Pulmonary artery endothelial cell (primary cell): ENCODE measurements at regions not wholly inside any gene's neighbourhood (a gene's known extent, or its start where the extent isn't known, plus 50 kb on each side); places are given as distances from the start of the nearest gene placed in this dataset.

Experiments
- DNase-seq: peaks from one replicate; pipeline ENCODE4 v3.0.0-alpha.2; 2011; ENCODE audit warnings: low read depth, low spot score

GRCh38 chr3:117699058-117699457, 989.5 kb downstream of the TUSC7 start:
- no peak for DNase-seq

- DNase-seq, result no peak
Measured at GRCh38 chr3:117700573-117701360, 991.2 kb downstream of the TUSC7 start.

GRCh38 chr3:117705011-117705410, 995.4 kb downstream of the TUSC7 start:
- DNase-seq, result no peak

GRCh38 chr3:117706037-117706436, 996.5 kb downstream of the TUSC7 start:
- DNase-seq, result no peak

- no peak for DNase-seq
Measured at GRCh38 chr3:117706756-117707155, 997.2 kb downstream of the TUSC7 start.

- DNase-seq, result no peak
Measured at GRCh38 chr3:117708601-117709000, 999.0 kb downstream of the TUSC7 start.

GRCh38 chr3:117709108-117709507, 999.5 kb downstream of the TUSC7 start:
- DNase-seq, result no peak

- DNase-seq, result no peak
Measured at GRCh38 chr3:117710501-117710900, 1000.9 kb downstream of the TUSC7 start.

- DNase-seq, result no peak
Measured at GRCh38 chr3:117719316-117719926, 1009.8 kb downstream of the TUSC7 start.

GRCh38 chr3:117721866-117722265, 1012.3 kb downstream of the TUSC7 start:
- no peak for DNase-seq

- no peak for DNase-seq
Measured at GRCh38 chr3:117722856-117723255, 1013.3 kb downstream of the TUSC7 start.

- no peak for DNase-seq
Measured at GRCh38 chr3:117723825-117724224, 1014.2 kb downstream of the TUSC7 start.

- DNase-seq, result no peak
Measured at GRCh38 chr3:117725314-117725713, 1015.7 kb downstream of the TUSC7 start.

- DNase-seq, result no peak
Measured at GRCh38 chr3:117726776-117727175, 1017.2 kb downstream of the TUSC7 start.

- DNase-seq, result no peak
Measured at GRCh38 chr3:117728226-117728625, 1018.6 kb downstream of the TUSC7 start.

- no peak for DNase-seq
Measured at GRCh38 chr3:117734496-117734895, 1024.9 kb downstream of the TUSC7 start.

GRCh38 chr3:117735481-117736101, 1026.0 kb downstream of the TUSC7 start:
- DNase-seq, result no peak

- DNase-seq, result no peak
Measured at GRCh38 chr3:117736846-117737245, 1027.3 kb downstream of the TUSC7 start.

- DNase-seq, result no peak
Measured at GRCh38 chr3:117743993-117744392, 1034.4 kb downstream of the TUSC7 start.

GRCh38 chr3:117744935-117745334, 1035.4 kb downstream of the TUSC7 start:
- no peak for DNase-seq

- DNase-seq, result no peak
Measured at GRCh38 chr3:117745516-117745915, 1035.9 kb downstream of the TUSC7 start.

GRCh38 chr3:117746066-117746465, 1036.5 kb downstream of the TUSC7 start:
- no peak for DNase-seq

- no peak for DNase-seq
Measured at GRCh38 chr3:117748131-117748530, 1038.6 kb downstream of the TUSC7 start.
